Coronary artery (tissue), 2 donors: ENCODE measurements at regions not wholly inside any gene's neighbourhood (a gene's known extent, or its start where the extent isn't known, plus 50 kb on each side); places are given as distances from the start of the nearest gene placed in this dataset.

Experiments used
- DNase-seq: peaks from one replicate; pipeline ENCODE4 v3.0.0-alpha.2; 2017; ENCODE audit warnings: low spot score
- H3K27ac ChIP-seq, 2 donors: fragments of 200-600 bp; sonication (generic); one replicate each; pipeline ENCODE4 v1.5.1; 2016 to 2019
- H3K4me3 ChIP-seq: fragments of 200-600 bp; sonication (generic); 2 replicates; pipeline ENCODE4 v1.5.1; 2016; ENCODE audit warnings: mild to moderate bottlenecking, moderate library complexity
- TF ChIP-seq, protein P1 (sequence below): fragments of 200-600 bp; sonication (generic); IDR thresholded peaks from one replicate; pipeline ENCODE4 v1.5.1; 2019; ENCODE audit warnings: antibody characterized with exemption

DNA sequence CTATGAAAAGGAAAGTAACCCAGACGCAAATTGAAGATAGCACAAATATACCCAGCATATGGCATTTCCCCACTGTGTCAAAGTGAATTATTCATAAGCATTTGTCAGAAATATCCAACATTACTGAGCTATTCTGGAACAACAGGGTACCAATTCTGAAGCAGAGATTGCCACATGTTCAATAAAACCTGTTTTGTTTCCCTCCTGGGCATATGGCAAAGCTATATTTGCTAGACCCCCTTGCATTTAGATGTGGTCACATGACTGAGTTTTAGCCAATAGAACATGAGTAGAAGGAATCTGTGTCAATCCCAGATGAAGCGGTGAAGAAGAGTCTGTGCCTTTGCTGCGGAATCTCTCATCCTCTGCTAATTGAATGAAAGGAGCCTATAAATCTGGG, 296.4 kb upstream of the DLGAP1 start:
- DNase-seq, result no peak
- no peak overlapping the region for H3K4me3 ChIP-seq
- TF ChIP-seq, protein P1, sequence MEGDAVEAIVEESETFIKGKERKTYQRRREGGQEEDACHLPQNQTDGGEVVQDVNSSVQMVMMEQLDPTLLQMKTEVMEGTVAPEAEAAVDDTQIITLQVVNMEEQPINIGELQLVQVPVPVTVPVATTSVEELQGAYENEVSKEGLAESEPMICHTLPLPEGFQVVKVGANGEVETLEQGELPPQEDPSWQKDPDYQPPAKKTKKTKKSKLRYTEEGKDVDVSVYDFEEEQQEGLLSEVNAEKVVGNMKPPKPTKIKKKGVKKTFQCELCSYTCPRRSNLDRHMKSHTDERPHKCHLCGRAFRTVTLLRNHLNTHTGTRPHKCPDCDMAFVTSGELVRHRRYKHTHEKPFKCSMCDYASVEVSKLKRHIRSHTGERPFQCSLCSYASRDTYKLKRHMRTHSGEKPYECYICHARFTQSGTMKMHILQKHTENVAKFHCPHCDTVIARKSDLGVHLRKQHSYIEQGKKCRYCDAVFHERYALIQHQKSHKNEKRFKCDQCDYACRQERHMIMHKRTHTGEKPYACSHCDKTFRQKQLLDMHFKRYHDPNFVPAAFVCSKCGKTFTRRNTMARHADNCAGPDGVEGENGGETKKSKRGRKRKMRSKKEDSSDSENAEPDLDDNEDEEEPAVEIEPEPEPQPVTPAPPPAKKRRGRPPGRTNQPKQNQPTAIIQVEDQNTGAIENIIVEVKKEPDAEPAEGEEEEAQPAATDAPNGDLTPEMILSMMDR, result no peak

DNA sequence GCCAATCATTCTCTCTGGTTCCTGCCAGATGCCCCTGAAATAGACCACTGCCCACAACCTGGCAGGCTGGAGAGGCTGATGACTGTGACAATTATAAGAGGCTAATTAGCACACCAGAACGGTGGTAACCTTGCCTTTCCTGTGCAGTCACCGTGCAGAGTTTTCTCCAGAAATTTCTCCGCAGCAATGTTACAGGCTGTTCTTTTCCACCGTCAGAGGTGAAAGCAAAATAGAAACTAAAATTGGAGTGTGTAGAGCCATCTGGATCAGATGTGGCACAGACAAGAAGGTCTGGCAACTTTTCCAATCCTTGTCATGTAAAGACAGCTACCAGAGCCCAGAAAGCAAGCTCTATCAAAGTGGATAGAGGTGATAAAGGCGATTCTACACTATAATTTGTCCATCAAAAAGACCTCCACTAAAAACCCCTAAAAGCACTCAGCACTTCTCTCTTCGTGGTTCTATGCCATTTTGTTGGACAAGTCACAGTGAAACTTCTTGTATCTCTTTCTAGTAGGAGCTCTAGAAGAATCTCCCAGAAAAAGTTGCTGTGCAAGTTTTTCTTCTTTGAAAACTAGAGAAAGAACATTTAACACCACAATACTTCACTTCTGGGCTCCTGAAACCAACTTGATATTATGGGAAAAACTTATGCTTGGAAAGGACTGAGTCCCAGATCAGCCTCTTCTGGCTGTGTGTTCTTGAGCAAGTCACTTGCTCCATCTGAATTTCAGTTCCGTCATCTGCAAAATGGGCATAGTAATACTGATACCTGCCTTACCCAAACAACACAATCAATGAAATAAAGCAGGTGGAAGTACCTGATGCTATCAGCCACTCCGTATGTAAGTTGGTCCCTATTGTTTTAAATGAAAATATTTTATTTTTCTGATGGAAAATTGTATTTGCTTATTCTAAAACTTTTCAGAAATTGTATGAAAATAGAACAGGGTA, 295.6 kb upstream of the DLGAP1 start:
- Histone ChIP-seq H3K27ac (no peak overlapping the region), H3K4me3 (no peak overlapping the region)
- TF ChIP-seq, protein P1, result no peak
- no peak for DNase-seq

More for the DNA sequence above, 296.4 kb upstream of the DLGAP1 start:
- H3K27ac ChIP-seq, result no peak overlapping the region

DNA sequence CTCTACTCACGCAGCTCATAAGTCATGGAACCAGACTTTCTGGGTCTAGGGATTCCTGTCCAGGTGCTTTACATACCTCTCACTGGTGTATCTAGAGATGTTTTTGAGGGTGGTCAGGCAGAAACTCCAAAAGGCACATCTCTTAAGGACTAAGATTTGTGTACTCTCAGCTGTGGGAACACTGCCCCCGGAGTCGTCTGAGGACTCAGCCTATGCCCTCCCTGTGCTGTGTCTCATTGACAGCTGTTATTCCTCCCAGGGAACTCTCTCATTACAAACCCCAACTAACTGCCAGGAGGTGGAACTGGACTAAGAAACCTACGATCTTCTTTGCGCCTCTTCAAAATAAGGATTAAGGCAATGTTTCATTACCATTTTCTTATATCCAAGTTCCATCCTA, 293.9 kb upstream of the DLGAP1 start:
- TF ChIP-seq, protein P1, result no peak
- Histone ChIP-seq H3K27ac (no peak overlapping the region), H3K4me3 (no peak overlapping the region)
- no peak for DNase-seq

DNA sequence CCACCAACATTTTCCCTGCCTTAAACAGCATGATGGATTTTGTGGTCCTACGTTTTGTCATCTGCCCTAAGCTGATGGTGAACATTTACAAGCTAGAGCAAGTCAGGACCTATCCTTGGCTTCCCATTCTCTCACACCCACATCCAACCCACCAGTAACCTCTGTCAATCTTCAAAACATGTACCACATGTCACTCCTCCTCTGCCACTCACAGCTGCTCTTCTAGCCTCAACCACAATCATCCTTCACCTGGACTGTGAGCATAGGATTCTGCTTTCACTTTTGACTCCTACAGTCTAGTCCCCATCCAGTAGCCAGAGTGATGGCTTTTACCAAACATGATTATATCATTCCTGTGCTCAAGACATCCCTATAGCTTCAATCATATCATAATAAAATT, 279.8 kb upstream of the DLGAP1 start:
- no peak for DNase-seq
- TF ChIP-seq, protein P1, result no peak
- H3K27ac ChIP-seq, result no peak overlapping the region

DNA sequence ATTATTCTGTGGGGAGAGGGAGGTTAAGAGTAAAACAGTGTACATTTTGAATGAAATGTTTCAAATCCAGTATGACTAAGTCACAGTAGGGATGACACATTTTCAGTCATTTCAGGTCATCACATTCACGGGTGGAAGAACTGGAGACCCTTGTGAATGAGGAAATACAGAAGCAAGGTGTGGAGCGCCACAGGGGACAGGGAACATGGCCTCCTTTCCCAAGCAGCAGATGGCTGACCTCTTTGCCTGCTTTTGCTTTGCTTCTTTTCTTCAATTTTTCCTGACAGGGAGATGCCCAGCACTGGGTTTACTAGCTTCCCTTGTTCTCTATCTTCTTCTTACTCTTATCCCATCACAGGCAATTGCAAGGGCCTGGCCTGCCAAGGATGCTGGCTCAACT, 278.9 kb upstream of the DLGAP1 start:
- DNase-seq, result no peak
- TF ChIP-seq, protein P1, result no peak
- H3K27ac ChIP-seq, result no peak overlapping the region
- H3K4me3 ChIP-seq, result no peak overlapping the region

More for the DNA sequence above, 279.8 kb upstream of the DLGAP1 start:
- H3K4me3 ChIP-seq, result no peak overlapping the region

DNA sequence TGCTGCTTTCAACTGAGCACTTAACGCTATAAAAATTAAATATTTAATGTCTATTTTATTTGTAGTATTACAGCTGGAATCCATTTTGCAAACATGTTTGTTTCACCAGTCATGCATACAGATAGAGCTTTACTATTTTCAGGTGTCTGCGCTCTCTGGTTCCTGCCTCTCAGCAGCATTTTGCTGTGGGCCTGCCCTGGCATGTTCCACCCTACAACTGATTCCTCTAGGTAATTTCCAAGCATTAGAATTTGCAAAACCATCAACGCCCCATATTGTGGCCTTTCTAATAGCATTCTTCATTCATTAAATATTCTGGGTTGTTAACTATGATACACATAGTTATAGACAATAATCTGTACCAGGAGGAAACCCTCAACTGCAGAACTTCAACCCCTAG, 266.4 kb upstream of the DLGAP1 start:
- Histone ChIP-seq H3K4me3 (no peak overlapping the region), H3K27ac (no peak overlapping the region)
- TF ChIP-seq, protein P1, result no peak
- no peak for DNase-seq

DNA sequence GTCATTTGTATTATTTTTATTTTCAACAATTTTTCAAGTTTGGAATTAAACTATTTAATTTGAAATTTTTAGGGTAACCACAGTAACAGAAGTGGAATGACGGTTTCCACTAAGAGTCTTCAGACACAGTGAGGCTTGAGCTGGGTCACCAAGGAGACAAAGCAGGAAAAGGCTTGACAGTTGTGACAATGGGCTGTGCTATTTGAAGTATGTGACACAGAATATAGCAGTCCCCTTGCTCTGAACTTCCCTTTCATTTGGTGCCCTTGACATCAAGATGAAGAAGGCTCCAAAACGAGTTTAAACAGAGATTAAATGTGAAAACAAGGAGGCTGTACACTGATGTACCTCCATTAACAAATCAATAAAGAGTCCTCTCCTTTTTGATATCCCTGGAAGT, 265.4 kb upstream of the DLGAP1 start:
- H3K27ac ChIP-seq, result no peak overlapping the region
- DNase-seq, result no peak
- TF ChIP-seq, protein P1, result no peak
- H3K4me3 ChIP-seq, result no peak overlapping the region
